ENCODE measurements at regions not wholly inside any gene's neighbourhood (a gene's known extent, or its start where the extent isn't known, plus 50 kb on each side); places are given as distances from the start of the nearest gene placed in this dataset.

- Histone ChIP-seq H3K9me3 (ENCODE audit: control insufficient read depth in 3 of 3, low read length in 3 of 3) (no peaks in the 10 kb centered on the region), H3K4me3 (ENCODE audit: low read length in 3 of 3) (no peak overlapping the region), H3K36me3 (ENCODE audit: control insufficient read depth in 3 of 3, insufficient read depth in 3 of 3, low read length in 3 of 3) (no peaks in the 10 kb centered on the region), H3K27ac (ENCODE audit: low read depth, low read length) (no peak overlapping the region), H3K4me1 (ENCODE audit: control insufficient read depth in 3 of 3, insufficient read depth in 3 of 3, low read length in 3 of 3) (no peaks in the 10 kb centered on the region), H3K9ac (ENCODE audit: low read depth in 1 of 3, low read length in 3 of 3) (no peak overlapping the region), H3K27me3 (ENCODE audit: control insufficient read depth in 3 of 3, insufficient read depth in 3 of 3, low read length in 3 of 3) (no peaks in the 10 kb centered on the region)
These were observed 355.5 kb downstream of the TGFB2 start for GRCh38 chr1:218700666-218701065.

DNA sequence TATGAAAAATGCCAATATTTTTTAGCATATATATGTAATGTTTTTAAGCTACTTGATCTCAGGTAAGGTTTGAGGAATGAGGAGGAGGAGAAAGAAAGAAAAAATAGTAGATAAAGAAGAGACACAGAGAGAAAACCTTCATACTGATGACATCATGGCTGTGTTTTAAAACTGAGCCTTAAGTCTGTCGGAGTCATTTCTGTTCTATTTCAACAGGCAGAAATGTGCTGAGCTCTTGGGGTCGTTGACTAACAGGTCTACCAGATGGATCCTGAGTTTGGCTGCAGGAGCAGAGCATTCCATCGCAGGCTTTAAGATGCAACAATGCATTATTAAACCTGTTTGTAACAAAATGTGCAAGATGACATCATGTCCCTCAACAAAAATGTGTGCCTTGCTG lies 356.0 kb downstream of the TGFB2 start:
- Histone ChIP-seq H3K36me3 (ENCODE audit: control insufficient read depth in 3 of 3, insufficient read depth in 3 of 3, low read length in 3 of 3) (no peaks in the 10 kb centered on the region), H3K4me3 (ENCODE audit: low read length in 3 of 3) (no peak overlapping the region), H3K9ac (ENCODE audit: low read depth in 1 of 3, low read length in 3 of 3) (no peak overlapping the region), H3K27me3 (ENCODE audit: control insufficient read depth in 3 of 3, insufficient read depth in 3 of 3, low read length in 3 of 3) (no peaks in the 10 kb centered on the region), H3K9me3 (ENCODE audit: control insufficient read depth in 3 of 3, low read length in 3 of 3) (no peaks in the 10 kb centered on the region), H3K4me1 (ENCODE audit: control insufficient read depth in 3 of 3, insufficient read depth in 3 of 3, low read length in 3 of 3) (no peaks in the 10 kb centered on the region), H3K27ac (ENCODE audit: low read depth, low read length) (no peak overlapping the region)

- no peaks in the 10 kb centered on the region for H3K9me3 ChIP-seq (ENCODE audit: control insufficient read depth in 3 of 3, low read length in 3 of 3)
- no peak overlapping the region for H3K4me3 ChIP-seq (ENCODE audit: low read length in 3 of 3)
- no peak overlapping the region for H3K9ac ChIP-seq (ENCODE audit: low read depth in 1 of 3, low read length in 3 of 3)
- H3K4me1 ChIP-seq (ENCODE audit: control insufficient read depth in 3 of 3, insufficient read depth in 3 of 3, low read length in 3 of 3), result no peaks in the 10 kb centered on the region
- no peaks in the 10 kb centered on the region for H3K27me3 ChIP-seq (ENCODE audit: control insufficient read depth in 3 of 3, insufficient read depth in 3 of 3, low read length in 3 of 3)
- H3K36me3 ChIP-seq (ENCODE audit: control insufficient read depth in 3 of 3, insufficient read depth in 3 of 3, low read length in 3 of 3), result no peaks in the 10 kb centered on the region
- H3K27ac ChIP-seq (ENCODE audit: low read depth, low read length), result no peak overlapping the region
These were observed 357.6 kb downstream of the TGFB2 start for GRCh38 chr1:218702775-218703174.

DNA sequence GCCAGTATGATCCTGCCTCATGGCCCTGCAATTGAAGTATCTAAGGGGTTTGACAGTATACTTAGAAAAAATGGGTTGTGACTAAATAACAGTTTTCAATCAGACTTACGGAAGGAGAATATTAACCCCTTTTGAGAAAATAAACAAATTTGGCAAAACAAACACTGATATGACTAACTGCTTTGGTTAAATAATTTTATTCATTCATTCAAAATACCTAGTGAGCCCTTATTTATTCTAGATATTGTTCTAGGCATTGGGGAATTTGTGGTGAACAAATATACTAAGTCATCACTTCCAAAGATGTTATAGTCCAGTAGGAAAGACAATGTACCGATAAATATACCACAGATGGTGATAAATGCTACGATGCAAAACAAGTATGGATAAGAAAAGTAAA lies 358.7 kb downstream of the TGFB2 start:
- Histone ChIP-seq H3K4me3 (ENCODE audit: low read length in 3 of 3) (no peak overlapping the region), H3K4me1 (ENCODE audit: control insufficient read depth in 3 of 3, insufficient read depth in 3 of 3, low read length in 3 of 3) (no peaks in the 10 kb centered on the region), H3K36me3 (ENCODE audit: control insufficient read depth in 3 of 3, insufficient read depth in 3 of 3, low read length in 3 of 3) (no peaks in the 10 kb centered on the region), H3K9me3 (ENCODE audit: control insufficient read depth in 3 of 3, low read length in 3 of 3) (no peaks in the 10 kb centered on the region), H3K9ac (ENCODE audit: low read depth in 1 of 3, low read length in 3 of 3) (no peak overlapping the region), H3K27ac (ENCODE audit: low read depth, low read length) (no peak overlapping the region), H3K27me3 (ENCODE audit: control insufficient read depth in 3 of 3, insufficient read depth in 3 of 3, low read length in 3 of 3) (no peaks in the 10 kb centered on the region)

DNA sequence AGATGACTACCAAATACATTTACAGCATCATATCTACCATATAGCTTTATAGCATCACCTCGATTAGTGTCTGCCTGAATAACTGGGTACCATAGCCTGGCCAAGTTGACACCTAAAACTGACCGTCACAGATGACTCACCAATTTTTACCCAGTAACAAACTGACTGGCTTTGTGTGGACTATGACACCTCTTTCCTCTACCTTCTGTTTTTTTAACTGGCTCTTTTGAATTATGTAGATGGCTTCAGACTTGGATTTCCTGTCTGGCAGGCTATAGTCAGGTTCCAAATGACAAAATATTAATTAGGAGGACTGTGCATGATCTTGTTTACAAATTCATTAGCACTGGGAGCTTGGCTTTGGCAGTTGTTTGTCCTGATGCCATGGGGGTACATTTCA lies 360.3 kb downstream of the TGFB2 start:
- Histone ChIP-seq H3K36me3 (ENCODE audit: control insufficient read depth in 3 of 3, insufficient read depth in 3 of 3, low read length in 3 of 3) (no peaks in the 10 kb centered on the region), H3K27me3 (ENCODE audit: control insufficient read depth in 3 of 3, insufficient read depth in 3 of 3, low read length in 3 of 3) (no peaks in the 10 kb centered on the region), H3K27ac (ENCODE audit: low read depth, low read length) (no peak overlapping the region), H3K9me3 (ENCODE audit: control insufficient read depth in 3 of 3, low read length in 3 of 3) (no peaks in the 10 kb centered on the region), H3K4me3 (ENCODE audit: low read length in 3 of 3) (no peak overlapping the region), H3K4me1 (ENCODE audit: control insufficient read depth in 3 of 3, insufficient read depth in 3 of 3, low read length in 3 of 3) (no peaks in the 10 kb centered on the region), H3K9ac (ENCODE audit: low read depth in 1 of 3, low read length in 3 of 3) (no peak overlapping the region)

GRCh38 chr1:218705911-218706893 lies 361.1 kb downstream of the TGFB2 start:
- no peaks in the 10 kb centered on the region for H3K4me1 ChIP-seq (ENCODE audit: control insufficient read depth in 3 of 3, insufficient read depth in 3 of 3, low read length in 3 of 3)
- H3K9ac ChIP-seq (ENCODE audit: low read depth in 1 of 3, low read length in 3 of 3), result no peak overlapping the region
- no peaks in the 10 kb centered on the region for H3K27me3 ChIP-seq (ENCODE audit: control insufficient read depth in 3 of 3, insufficient read depth in 3 of 3, low read length in 3 of 3)
- no peak overlapping the region for H3K27ac ChIP-seq (ENCODE audit: low read depth, low read length)
- no peak overlapping the region for H3K4me3 ChIP-seq (ENCODE audit: low read length in 3 of 3)
- no peaks in the 10 kb centered on the region for H3K9me3 ChIP-seq (ENCODE audit: control insufficient read depth in 3 of 3, low read length in 3 of 3)
- no peaks in the 10 kb centered on the region for H3K36me3 ChIP-seq (ENCODE audit: control insufficient read depth in 3 of 3, insufficient read depth in 3 of 3, low read length in 3 of 3)

GRCh38 chr1:218711001-218711400 lies 365.9 kb downstream of the TGFB2 start:
- no peaks in the 10 kb centered on the region for H3K9me3 ChIP-seq (ENCODE audit: control insufficient read depth in 3 of 3, low read length in 3 of 3)
- no peak overlapping the region for H3K9ac ChIP-seq (ENCODE audit: low read depth in 1 of 3, low read length in 3 of 3)
- no peaks in the 10 kb centered on the region for H3K36me3 ChIP-seq (ENCODE audit: control insufficient read depth in 3 of 3, insufficient read depth in 3 of 3, low read length in 3 of 3)
- no peaks in the 10 kb centered on the region for H3K27me3 ChIP-seq (ENCODE audit: control insufficient read depth in 3 of 3, insufficient read depth in 3 of 3, low read length in 3 of 3)
- no peak overlapping the region for H3K27ac ChIP-seq (ENCODE audit: low read depth, low read length)
- no peak overlapping the region for H3K4me3 ChIP-seq (ENCODE audit: low read length in 3 of 3)
- H3K4me1 ChIP-seq (ENCODE audit: control insufficient read depth in 3 of 3, insufficient read depth in 3 of 3, low read length in 3 of 3), result no peaks in the 10 kb centered on the region

- Histone ChIP-seq H3K9ac (ENCODE audit: low read depth in 1 of 3, low read length in 3 of 3) (no peak overlapping the region), H3K9me3 (ENCODE audit: control insufficient read depth in 3 of 3, low read length in 3 of 3) (no peaks in the 10 kb centered on the region), H3K27ac (ENCODE audit: low read depth, low read length) (no peak overlapping the region), H3K27me3 (ENCODE audit: control insufficient read depth in 3 of 3, insufficient read depth in 3 of 3, low read length in 3 of 3) (no peaks in the 10 kb centered on the region), H3K4me1 (ENCODE audit: control insufficient read depth in 3 of 3, insufficient read depth in 3 of 3, low read length in 3 of 3) (no peaks in the 10 kb centered on the region), H3K36me3 (ENCODE audit: control insufficient read depth in 3 of 3, insufficient read depth in 3 of 3, low read length in 3 of 3) (no peaks in the 10 kb centered on the region), H3K4me3 (ENCODE audit: low read length in 3 of 3) (no peak overlapping the region)
These were observed 366.9 kb downstream of the TGFB2 start for GRCh38 chr1:218711884-218712674.

GRCh38 chr1:218712677-218713076 lies 367.5 kb downstream of the TGFB2 start:
- no peaks in the 10 kb centered on the region for H3K4me1 ChIP-seq (ENCODE audit: control insufficient read depth in 3 of 3, insufficient read depth in 3 of 3, low read length in 3 of 3)
- H3K36me3 ChIP-seq (ENCODE audit: control insufficient read depth in 3 of 3, insufficient read depth in 3 of 3, low read length in 3 of 3), result no peaks in the 10 kb centered on the region
- H3K27me3 ChIP-seq (ENCODE audit: control insufficient read depth in 3 of 3, insufficient read depth in 3 of 3, low read length in 3 of 3), result no peaks in the 10 kb centered on the region
- no peak overlapping the region for H3K27ac ChIP-seq (ENCODE audit: low read depth, low read length)
- no peak overlapping the region for H3K4me3 ChIP-seq (ENCODE audit: low read length in 3 of 3)
- H3K9me3 ChIP-seq (ENCODE audit: control insufficient read depth in 3 of 3, low read length in 3 of 3), result no peaks in the 10 kb centered on the region
- H3K9ac ChIP-seq (ENCODE audit: low read depth in 1 of 3, low read length in 3 of 3), result no peak overlapping the region

Measured in skeletal muscle tissue (tissue), 3 donors.